Fibroblast of lung (primary cell): ENCODE measurements at regions not wholly inside any gene's neighbourhood (a gene's known extent, or its start where the extent isn't known, plus 50 kb on each side); places are given as distances from the start of the nearest gene placed in this dataset.

ENCODE experiments used
- DNase-seq, 2 donors: peaks; one replicate each; pipeline versions ENCODE4 v3.0.0 to v3.0.0-alpha.2; 2010; ENCODE audit warnings: low read depth in 2 of 2
- H2AFZ ChIP-seq: 2 replicates; pipeline ENCODE4 v1.5.1; 2012; ENCODE audit warnings: low read length, control low read depth, inconsistent platforms
- H3K27ac ChIP-seq: 2 replicates; pipeline ENCODE4 v1.5.1; 2011; ENCODE audit warnings: low read length, control low read depth; ENCODE audit not compliant: insufficient read depth
- H3K27me3 ChIP-seq: 2 replicates; pipeline ENCODE4 v1.5.1; 2011; ENCODE audit warnings: mild to moderate bottlenecking, low read length; ENCODE audit not compliant: control insufficient read depth, insufficient read depth
- H3K36me3 ChIP-seq: 2 replicates; pipeline ENCODE4 v1.5.1; 2011; ENCODE audit warnings: low read length; ENCODE audit not compliant: control insufficient read depth, insufficient read depth
- H3K4me1 ChIP-seq: 2 replicates; pipeline ENCODE4 v1.5.1; 2011; ENCODE audit warnings: low read length; ENCODE audit not compliant: control insufficient read depth, insufficient read depth; ENCODE audit errors: extremely low read depth
- H3K4me2 ChIP-seq: 2 replicates; pipeline ENCODE4 v1.5.1; 2011; ENCODE audit warnings: low read length, control low read depth; ENCODE audit not compliant: insufficient read depth; ENCODE audit errors: extremely low read depth
- H3K4me3 ChIP-seq, 4 experiments: fragments of 200-600 bp in 1 of 4; sonication (generic) in 1 of 4; replicated peaks in 1 of 4; 2 replicates each; pipeline ENCODE4 v1.5.1; 2011 to 2016; ENCODE audit warnings: low read length in 4 of 4, low read depth in 3 of 4, mild to moderate bottlenecking in 3 of 4, control low read depth in 2 of 4, inconsistent platforms in 1 of 4, mixed read lengths in 1 of 4; ENCODE audit not compliant: insufficient read depth in 1 of 4; ENCODE audit errors: control extremely low read depth in 1 of 4
- H3K79me2 ChIP-seq: 2 replicates; pipeline ENCODE4 v1.5.1; 2012; ENCODE audit warnings: mild to moderate bottlenecking, low read length, inconsistent platforms; ENCODE audit not compliant: control insufficient read depth, insufficient read depth
- H3K9ac ChIP-seq: 2 replicates; pipeline ENCODE4 v1.5.1; 2011; ENCODE audit warnings: mild to moderate bottlenecking, low read length, control low read depth; ENCODE audit not compliant: insufficient read depth
- H3K9me3 ChIP-seq: 2 replicates; pipeline ENCODE4 v1.5.1; 2012; ENCODE audit warnings: low read depth, low read length; ENCODE audit not compliant: control insufficient read depth, insufficient read depth
- H4K20me1 ChIP-seq: 2 replicates; pipeline ENCODE4 v1.5.1; 2011; ENCODE audit warnings: low read length; ENCODE audit not compliant: control insufficient read depth, insufficient read depth; ENCODE audit errors: extremely low read depth
- EZH2 ChIP-seq: IDR thresholded peaks from 2 replicates; pipeline ENCODE4 v1.5.1; 2012; ENCODE audit warnings: low read length, control low read depth, mild to moderate bottlenecking; ENCODE audit errors: missing control alignments
- TF ChIP-seq, protein P1 (sequence below), 2 donors: IDR thresholded peaks in 1 of 2; conservative IDR thresholded peaks in 1 of 2; 1 replicate in 1 of 2; 2 replicates in 1 of 2; pipeline ENCODE4 v1.5.1; 2011 to 2012; ENCODE audit warnings: low read length in 2 of 2, control low read depth in 1 of 2, inconsistent platforms in 1 of 2, low read depth in 1 of 2, mild to moderate bottlenecking in 1 of 2

DNA sequence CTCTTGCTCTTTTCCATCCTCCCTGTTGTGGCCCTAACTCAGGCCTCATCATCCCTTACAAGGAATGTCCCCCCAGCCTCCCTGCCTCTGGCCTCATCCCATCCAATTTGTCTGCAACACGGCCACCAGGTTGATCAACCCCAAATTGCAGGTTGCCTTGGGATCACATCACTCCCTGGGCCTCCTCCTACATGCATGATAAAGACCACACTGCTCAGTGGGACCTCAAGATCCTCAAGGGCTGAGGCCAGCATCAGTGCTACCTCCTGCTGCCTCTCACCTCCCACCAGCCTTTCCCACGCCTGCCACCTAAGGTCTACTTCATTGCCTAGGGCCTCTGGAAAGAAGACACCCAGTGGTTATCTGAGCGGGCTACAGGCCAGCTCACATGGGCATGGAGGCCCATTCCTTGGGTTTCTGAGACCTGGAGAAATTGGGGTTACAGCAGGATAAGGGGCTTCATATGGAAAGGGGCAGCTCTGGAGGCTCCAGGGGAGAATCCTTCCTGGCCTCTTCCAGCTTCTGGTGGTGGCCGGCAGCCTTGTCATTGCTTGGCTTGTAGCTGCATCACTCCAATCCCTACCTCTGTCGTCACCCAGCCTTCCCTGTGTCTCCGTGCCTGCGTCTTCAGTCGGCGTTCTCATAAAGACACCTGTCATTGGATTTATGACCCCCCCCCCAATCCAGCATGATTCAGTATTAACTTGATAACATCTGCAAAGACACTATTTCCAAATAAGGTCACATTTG is 60.5 kb downstream of the KLHDC7A start:
- no peak overlapping the region for H3K27ac ChIP-seq
- no peaks in the 10 kb centered on the region for H3K27me3 ChIP-seq
- no peaks in the 10 kb centered on the region for H3K4me1 ChIP-seq
- no peak overlapping the region for H3K9ac ChIP-seq
- DNase-seq = no peak
- TF ChIP-seq, protein P1, sequence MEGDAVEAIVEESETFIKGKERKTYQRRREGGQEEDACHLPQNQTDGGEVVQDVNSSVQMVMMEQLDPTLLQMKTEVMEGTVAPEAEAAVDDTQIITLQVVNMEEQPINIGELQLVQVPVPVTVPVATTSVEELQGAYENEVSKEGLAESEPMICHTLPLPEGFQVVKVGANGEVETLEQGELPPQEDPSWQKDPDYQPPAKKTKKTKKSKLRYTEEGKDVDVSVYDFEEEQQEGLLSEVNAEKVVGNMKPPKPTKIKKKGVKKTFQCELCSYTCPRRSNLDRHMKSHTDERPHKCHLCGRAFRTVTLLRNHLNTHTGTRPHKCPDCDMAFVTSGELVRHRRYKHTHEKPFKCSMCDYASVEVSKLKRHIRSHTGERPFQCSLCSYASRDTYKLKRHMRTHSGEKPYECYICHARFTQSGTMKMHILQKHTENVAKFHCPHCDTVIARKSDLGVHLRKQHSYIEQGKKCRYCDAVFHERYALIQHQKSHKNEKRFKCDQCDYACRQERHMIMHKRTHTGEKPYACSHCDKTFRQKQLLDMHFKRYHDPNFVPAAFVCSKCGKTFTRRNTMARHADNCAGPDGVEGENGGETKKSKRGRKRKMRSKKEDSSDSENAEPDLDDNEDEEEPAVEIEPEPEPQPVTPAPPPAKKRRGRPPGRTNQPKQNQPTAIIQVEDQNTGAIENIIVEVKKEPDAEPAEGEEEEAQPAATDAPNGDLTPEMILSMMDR (conservative IDR thresholded peaks at IDR 0.05 in 1 of 2, IDR thresholded peaks at IDR 0.05 in 1 of 2; ENCODE audit: low read depth in 1 of 2, low read length in 2 of 2) = no peak
- TF ChIP-seq EZH2 = no peak
- no peaks in the 10 kb centered on the region for H4K20me1 ChIP-seq
- no peak overlapping the region for H3K4me3 ChIP-seq
- H2AFZ ChIP-seq = no peak overlapping the region
- H3K79me2 ChIP-seq = no peaks in the 10 kb centered on the region
- no peak overlapping the region for H3K4me2 ChIP-seq
- no peaks in the 10 kb centered on the region for H3K36me3 ChIP-seq
- H3K9me3 ChIP-seq = no peaks in the 10 kb centered on the region

DNA sequence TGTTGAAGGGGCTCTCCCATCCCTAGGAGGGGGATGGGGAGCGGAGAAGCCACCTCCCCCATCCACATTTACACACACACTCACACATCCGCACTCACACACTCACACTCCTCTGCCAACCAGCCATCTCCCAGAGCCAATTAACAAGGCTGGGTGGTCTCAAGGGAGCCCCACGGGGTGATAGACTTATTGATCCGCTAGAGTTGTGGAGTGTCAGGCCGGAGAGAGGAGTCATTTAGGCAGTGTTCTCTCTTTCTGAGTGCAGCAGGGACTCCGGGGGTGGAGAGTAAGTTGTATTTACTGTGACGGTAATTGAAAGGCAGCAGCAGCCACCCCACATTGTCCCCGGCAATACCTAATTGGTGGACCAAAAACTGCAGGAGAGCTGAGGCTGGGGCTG is 61.6 kb downstream of the KLHDC7A start:
- H3K27ac ChIP-seq = no peak overlapping the region
- TF ChIP-seq, protein P1 (conservative IDR thresholded peaks at IDR 0.05 in 1 of 2, IDR thresholded peaks at IDR 0.05 in 1 of 2; ENCODE audit: low read depth in 1 of 2, low read length in 2 of 2) = no peak
- no peak for TF ChIP-seq EZH2

DNA sequence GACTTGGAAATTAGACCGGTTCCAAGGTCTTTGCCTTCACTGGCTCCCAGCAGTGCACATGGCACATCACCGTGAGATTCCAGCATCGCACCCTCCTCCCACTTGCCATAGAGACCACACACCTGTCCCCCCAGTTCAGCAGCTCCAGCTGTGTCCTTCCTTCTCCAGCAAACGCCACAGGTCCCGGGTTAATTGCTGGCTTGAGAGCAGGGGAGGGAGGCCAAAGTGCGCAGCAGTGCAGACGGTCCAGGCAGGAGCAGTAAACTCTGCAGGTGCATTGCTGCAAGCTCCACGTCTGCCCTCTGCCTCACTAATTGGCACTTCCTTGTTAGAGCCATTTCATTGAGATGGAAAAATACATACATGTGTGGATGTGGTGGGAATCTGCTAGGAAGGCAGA is 65.3 kb downstream of the KLHDC7A start:
- no peak overlapping the region for H3K4me2 ChIP-seq
- H3K79me2 ChIP-seq = no peaks in the 10 kb centered on the region
- H4K20me1 ChIP-seq = no peaks in the 10 kb centered on the region
- no peak overlapping the region for H3K4me3 ChIP-seq
- TF ChIP-seq, protein P1 (conservative IDR thresholded peaks at IDR 0.05 in 1 of 2, IDR thresholded peaks at IDR 0.05 in 1 of 2; ENCODE audit: low read depth in 1 of 2, low read length in 2 of 2) = no peak
- TF ChIP-seq EZH2 = no peak
- H2AFZ ChIP-seq = no peak overlapping the region
- no peak overlapping the region for H3K9ac ChIP-seq
- no peak for DNase-seq
- H3K9me3 ChIP-seq = no peaks in the 10 kb centered on the region
- H3K4me1 ChIP-seq = no peaks in the 10 kb centered on the region
- no peaks in the 10 kb centered on the region for H3K36me3 ChIP-seq
- H3K27me3 ChIP-seq = no peaks in the 10 kb centered on the region
- H3K27ac ChIP-seq = no peak overlapping the region

More for the DNA sequence above, 61.6 kb downstream of the KLHDC7A start:
- no peak overlapping the region for H2AFZ ChIP-seq
- H3K4me3 ChIP-seq = no peak overlapping the region
- no peaks in the 10 kb centered on the region for H3K4me1 ChIP-seq
- H3K79me2 ChIP-seq = no peaks in the 10 kb centered on the region
- DNase-seq = no peak
- H3K4me2 ChIP-seq = no peak overlapping the region
- no peaks in the 10 kb centered on the region for H3K36me3 ChIP-seq
- no peaks in the 10 kb centered on the region for H4K20me1 ChIP-seq
- no peak overlapping the region for H3K9ac ChIP-seq
- H3K9me3 ChIP-seq = no peaks in the 10 kb centered on the region
- no peaks in the 10 kb centered on the region for H3K27me3 ChIP-seq
